GM10248 (cell line): ENCODE measurements at regions not wholly inside any gene's neighbourhood (a gene's known extent, or its start where the extent isn't known, plus 50 kb on each side); places are given as distances from the start of the nearest gene placed in this dataset.

ENCODE experiments used
- CTCF ChIA-PET: fragments of 300-600 bp; sonication (Branson Sonifier 250); formaldehyde crosslinking; extraction: SDS; loops from one replicate; lab custom pipeline; 2021; ENCODE audit warnings: antibody characterized with exemption; lab: Yijun Ruan, JAX
- POLR2A ChIA-PET: fragments of 350-650 bp; sonication (Branson Sonifier 250); formaldehyde crosslinking; extraction: SDS; loops from one replicate; lab custom pipeline; 2020; ENCODE audit warnings: antibody characterized with exemption; lab: Yijun Ruan, JAX
- DNase-seq: peaks from one replicate; pipeline ENCODE4 v3.0.0; 2012; ENCODE audit errors: extremely low spot score
- CTCF ChIP-seq: IDR thresholded peaks from 2 replicates; pipeline ENCODE4 v1.5.1; 2012; ENCODE audit warnings: mild to moderate bottlenecking, low read depth; ENCODE audit errors: extremely low read depth, missing control alignments, control extremely low read depth

GRCh38 chr20:7742479-7742878 lies 197.8 kb downstream of the HAO1 start:
- CTCF ChIA-PET: no interaction called here
- TF ChIP-seq CTCF: no peak
- DNase-seq: no peak
- POLR2A ChIA-PET: no interaction called here

GRCh38 chr20:7744411-7744810 lies 195.8 kb downstream of the HAO1 start:
- DNase-seq: no peak
- CTCF ChIA-PET: no interaction called here
- no peak for TF ChIP-seq CTCF
- POLR2A ChIA-PET: no interaction called here

- ChIA-PET POLR2A (no interaction called here), CTCF (interaction anchor here (0.8 to 1.0 kb wide), 2 partner anchors 9 to 17 kb away, joined by 3 to 4 read pairs; no protein-coding TSS in a partner anchor)
- no peak for TF ChIP-seq CTCF
- no peak for DNase-seq
Measured at GRCh38 chr20:7748624-7749023, 191.6 kb downstream of the HAO1 start.

- ChIA-PET POLR2A (no interaction called here), CTCF (no interaction called here)
- DNase-seq: no peak
- no peak for TF ChIP-seq CTCF
Measured at GRCh38 chr20:7754102-7754501, 186.2 kb downstream of the HAO1 start.

GRCh38 chr20:7758406-7758805 lies 181.9 kb downstream of the HAO1 start:
- CTCF ChIA-PET: no interaction called here
- POLR2A ChIA-PET: no interaction called here
- no peak for TF ChIP-seq CTCF
- no peak for DNase-seq

- POLR2A ChIA-PET: no interaction called here
- TF ChIP-seq CTCF: no peak
- no peak for DNase-seq
- CTCF ChIA-PET: interaction anchor here (1.9 kb wide), 1 partner anchor 9 kb away, joined by 8 read pairs; no protein-coding TSS in a partner anchor
Measured at GRCh38 chr20:7760247-7761031, 179.8 kb downstream of the HAO1 start.

- ChIA-PET CTCF (interaction anchor here (1.4 to 1.9 kb wide), 2 partner anchors 10 to 16 kb away, joined by 4 read pairs; no protein-coding TSS in a partner anchor), POLR2A (no interaction called here)
- DNase-seq: no peak
- TF ChIP-seq CTCF: no peak
Measured at GRCh38 chr20:7765221-7765620, 175.0 kb downstream of the HAO1 start.
